ENCODE measurements at regions not wholly inside any gene's neighbourhood (a gene's known extent, or its start where the extent isn't known, plus 50 kb on each side); places are given as distances from the start of the nearest gene placed in this dataset.

DNA sequence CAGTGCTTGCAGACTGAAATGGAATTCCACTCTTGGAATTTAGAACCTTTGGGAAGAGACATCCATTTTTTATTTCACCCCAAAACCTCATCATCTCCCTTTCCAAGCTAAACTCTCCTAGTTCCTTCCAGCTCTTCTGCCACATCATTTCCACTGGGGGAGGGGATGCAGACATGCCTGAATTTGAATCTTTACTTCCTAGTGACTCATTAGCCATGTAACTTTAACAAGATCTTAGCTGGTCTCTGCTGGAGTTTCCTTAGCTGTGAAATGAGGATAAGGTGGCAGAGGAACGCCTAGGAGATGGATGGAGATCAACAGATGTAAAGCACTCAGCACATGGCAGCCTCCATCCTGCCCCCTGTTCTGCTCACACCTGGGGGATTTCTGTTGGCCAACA lies 266.8 kb downstream of the EN1 start:
- Histone ChIP-seq H3K4me1 (ENCODE audit: control insufficient read depth, low read length) (no peaks in the 10 kb centered on the region), H3K4me2 (ENCODE audit: low read length) (no peak overlapping the region), H3K79me2 (ENCODE audit: control insufficient read depth, low read length) (no peaks in the 10 kb centered on the region), H4K20me1 (ENCODE audit: control insufficient read depth, insufficient read depth, low read depth, low read length) (no peaks in the 10 kb centered on the region), H3K9me3 (ENCODE audit: control insufficient read depth, insufficient read depth, low read length) (no peaks in the 10 kb centered on the region), H3K27me3 (ENCODE audit: control insufficient read depth, low read length) (no peaks in the 10 kb centered on the region), H3K27ac (ENCODE audit: low read depth, low read length) (no peak overlapping the region), H3F3A (ENCODE audit: control insufficient read depth, insufficient read depth) (no peaks in the 10 kb centered on the region), H3K36me3 (ENCODE audit: control insufficient read depth, low read length) (no peaks in the 10 kb centered on the region), H3K9me2 (replicated peaks; ENCODE audit: control insufficient read depth, low read length) (no peaks in the 10 kb centered on the region), H3K4me3 (ENCODE audit: low read length) (no peak overlapping the region)
- TF ChIP-seq, protein P1, sequence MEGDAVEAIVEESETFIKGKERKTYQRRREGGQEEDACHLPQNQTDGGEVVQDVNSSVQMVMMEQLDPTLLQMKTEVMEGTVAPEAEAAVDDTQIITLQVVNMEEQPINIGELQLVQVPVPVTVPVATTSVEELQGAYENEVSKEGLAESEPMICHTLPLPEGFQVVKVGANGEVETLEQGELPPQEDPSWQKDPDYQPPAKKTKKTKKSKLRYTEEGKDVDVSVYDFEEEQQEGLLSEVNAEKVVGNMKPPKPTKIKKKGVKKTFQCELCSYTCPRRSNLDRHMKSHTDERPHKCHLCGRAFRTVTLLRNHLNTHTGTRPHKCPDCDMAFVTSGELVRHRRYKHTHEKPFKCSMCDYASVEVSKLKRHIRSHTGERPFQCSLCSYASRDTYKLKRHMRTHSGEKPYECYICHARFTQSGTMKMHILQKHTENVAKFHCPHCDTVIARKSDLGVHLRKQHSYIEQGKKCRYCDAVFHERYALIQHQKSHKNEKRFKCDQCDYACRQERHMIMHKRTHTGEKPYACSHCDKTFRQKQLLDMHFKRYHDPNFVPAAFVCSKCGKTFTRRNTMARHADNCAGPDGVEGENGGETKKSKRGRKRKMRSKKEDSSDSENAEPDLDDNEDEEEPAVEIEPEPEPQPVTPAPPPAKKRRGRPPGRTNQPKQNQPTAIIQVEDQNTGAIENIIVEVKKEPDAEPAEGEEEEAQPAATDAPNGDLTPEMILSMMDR (IDR thresholded peaks at IDR 0.05; ENCODE audit: low read depth, low read length, poor library complexity, severe bottlenecking) = no peak
- no peak for TF ChIP-seq EZH2phosphoT487 (IDR thresholded peaks at IDR 0.05; ENCODE audit: borderline replicate concordance, low read length)

DNA sequence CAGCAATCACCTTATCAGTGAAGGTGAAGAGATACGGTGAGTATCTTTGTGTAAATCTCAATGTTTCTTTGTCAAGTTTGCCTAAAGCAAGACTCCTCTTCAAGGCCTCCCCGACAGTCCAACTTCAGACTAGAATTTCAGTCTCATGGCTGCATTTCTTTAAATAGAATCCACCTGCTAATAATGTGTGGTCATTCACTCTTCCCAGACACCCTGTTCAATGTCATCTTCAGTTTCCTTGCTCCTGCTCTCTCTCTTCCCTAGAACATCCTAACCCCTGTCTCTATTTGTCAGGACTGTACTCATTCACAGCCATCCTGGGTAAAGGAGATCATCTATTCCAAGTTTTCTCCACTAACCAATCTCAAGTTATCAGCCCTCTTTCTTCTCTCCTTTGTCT lies 267.3 kb downstream of the EN1 start:
- TF ChIP-seq, protein P1 (IDR thresholded peaks at IDR 0.05; ENCODE audit: low read depth, low read length, poor library complexity, severe bottlenecking) = no peak
- no peak for TF ChIP-seq EZH2phosphoT487 (IDR thresholded peaks at IDR 0.05; ENCODE audit: borderline replicate concordance, low read length)
- Histone ChIP-seq H3K27me3 (ENCODE audit: control insufficient read depth, low read length) (no peaks in the 10 kb centered on the region), H4K20me1 (ENCODE audit: control insufficient read depth, insufficient read depth, low read depth, low read length) (no peaks in the 10 kb centered on the region), H3F3A (ENCODE audit: control insufficient read depth, insufficient read depth) (no peaks in the 10 kb centered on the region), H3K4me3 (ENCODE audit: low read length) (no peak overlapping the region), H3K4me1 (ENCODE audit: control insufficient read depth, low read length) (no peaks in the 10 kb centered on the region), H3K9me2 (replicated peaks; ENCODE audit: control insufficient read depth, low read length) (no peaks in the 10 kb centered on the region), H3K4me2 (ENCODE audit: low read length) (no peak overlapping the region), H3K36me3 (ENCODE audit: control insufficient read depth, low read length) (no peaks in the 10 kb centered on the region), H3K9me3 (ENCODE audit: control insufficient read depth, insufficient read depth, low read length) (no peaks in the 10 kb centered on the region), H3K79me2 (ENCODE audit: control insufficient read depth, low read length) (no peaks in the 10 kb centered on the region), H3K27ac (ENCODE audit: low read depth, low read length) (no peak overlapping the region)

DNA sequence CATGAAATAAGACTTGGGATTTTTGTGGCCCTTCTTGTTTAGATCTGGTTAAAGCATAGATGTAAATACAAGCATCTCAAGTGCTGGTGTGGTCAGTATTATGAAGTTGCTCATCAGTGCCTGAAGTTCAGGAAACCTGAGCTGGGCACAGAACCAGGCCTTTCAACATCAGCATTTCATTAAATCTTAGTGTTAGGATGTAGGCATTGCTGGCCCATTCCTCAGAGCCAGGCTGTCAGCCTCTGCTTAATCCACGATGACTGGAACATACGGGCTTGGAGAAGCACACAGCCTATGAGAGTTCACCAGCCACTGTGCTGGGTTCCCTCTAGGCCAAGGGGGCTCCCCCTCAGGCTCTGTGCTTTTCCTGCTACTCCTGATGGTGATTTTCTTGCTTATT lies 270.2 kb downstream of the EN1 start:
- no peaks in the 10 kb centered on the region for H3K4me1 ChIP-seq (ENCODE audit: control insufficient read depth, low read length)
- no peaks in the 10 kb centered on the region for H4K20me1 ChIP-seq (ENCODE audit: control insufficient read depth, insufficient read depth, low read depth, low read length)
- H3K27me3 ChIP-seq (ENCODE audit: control insufficient read depth, low read length) = no peaks in the 10 kb centered on the region
- no peaks in the 10 kb centered on the region for H3K79me2 ChIP-seq (ENCODE audit: control insufficient read depth, low read length)
- H3K9me2 ChIP-seq (replicated peaks; ENCODE audit: control insufficient read depth, low read length) = no peaks in the 10 kb centered on the region
- no peak overlapping the region for H3K4me3 ChIP-seq (ENCODE audit: low read length)
- H3F3A ChIP-seq (ENCODE audit: control insufficient read depth, insufficient read depth) = no peaks in the 10 kb centered on the region
- H3K36me3 ChIP-seq (ENCODE audit: control insufficient read depth, low read length) = no peaks in the 10 kb centered on the region
- TF ChIP-seq EZH2phosphoT487 (IDR thresholded peaks at IDR 0.05; ENCODE audit: borderline replicate concordance, low read length) = no peak
- TF ChIP-seq, protein P1 (IDR thresholded peaks at IDR 0.05; ENCODE audit: low read depth, low read length, poor library complexity, severe bottlenecking) = no peak
- H3K9me3 ChIP-seq (ENCODE audit: control insufficient read depth, insufficient read depth, low read length) = no peaks in the 10 kb centered on the region
- H3K27ac ChIP-seq (ENCODE audit: low read depth, low read length) = no peak overlapping the region
- no peak overlapping the region for H3K4me2 ChIP-seq (ENCODE audit: low read length)

All from DOHH2 (cell line).